Cardiac muscle cell (in vitro differentiated cells and primary cell): ENCODE measurements at regions not wholly inside any gene's neighbourhood (a gene's known extent, or its start where the extent isn't known, plus 50 kb on each side); places are given as distances from the start of the nearest gene placed in this dataset.
"Not testable (repeated sequence)": the region's sequence is repeated elsewhere in the genome, so short reads cannot be mapped to it uniquely, and the experiment has no call there.

ENCODE experiments used
- DNase-seq, 2 donors: peaks; one replicate each; pipeline versions ENCODE4 v3.0.0 to v3.0.0-alpha.2; 2010 to 2017; ENCODE audit warnings: low read depth in 1 of 2, low spot score in 1 of 2
- H3K27ac ChIP-seq: fragments of 200-600 bp; sonication (generic); 2 replicates; pipeline ENCODE4 v1.5.1; 2016
- H3K27me3 ChIP-seq: fragments of 200-600 bp; sonication (generic); 2 replicates; pipeline ENCODE4 v1.6.0; 2016; ENCODE audit warnings: control low read depth
- H3K36me3 ChIP-seq: fragments of 200-600 bp; sonication (generic); 2 replicates; pipeline ENCODE4 v1.5.1; 2016; ENCODE audit warnings: control low read depth
- H3K4me1 ChIP-seq: fragments of 200-600 bp; sonication (generic); 2 replicates; pipeline ENCODE4 v1.8.1; 2017; ENCODE audit warnings: low read depth, mild to moderate bottlenecking, mixed run types
- H3K4me3 ChIP-seq: fragments of 200-600 bp; sonication (generic); 2 replicates; pipeline ENCODE4 v1.5.1; 2016; ENCODE audit warnings: mild to moderate bottlenecking
- H3K9me3 ChIP-seq: fragments of 200-600 bp; sonication (generic); 2 replicates; pipeline ENCODE4 v1.5.1; 2017; ENCODE audit warnings: low read depth, mild to moderate bottlenecking, control low read depth
- CTCF ChIP-seq: IDR thresholded peaks from 2 replicates; pipeline ENCODE4 v1.5.1; 2012; ENCODE audit warnings: low read depth, mild to moderate bottlenecking, low read length

DNA sequence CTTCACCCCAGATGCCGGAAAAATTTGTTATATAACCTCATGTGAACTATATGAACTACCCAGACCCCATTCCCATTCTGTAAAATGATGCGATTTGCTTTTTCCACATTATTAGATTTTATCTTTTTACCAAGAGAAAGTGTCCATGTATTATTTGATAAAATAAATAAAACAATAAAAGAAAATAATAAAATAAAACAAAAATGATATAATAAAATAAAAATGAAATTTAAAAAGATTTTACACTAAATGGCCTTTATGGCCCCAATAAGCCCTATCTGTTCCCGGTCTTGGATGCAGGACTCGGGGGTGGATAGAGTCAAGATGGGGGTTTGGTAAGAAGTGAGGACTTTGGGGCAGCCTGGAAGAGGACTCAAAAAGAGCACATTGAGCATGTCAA is 357.2 kb downstream of the MATN1 start:
- Histone ChIP-seq H3K27ac (no peak overlapping the region), H3K4me1 (no peaks in the 10 kb centered on the region), H3K36me3 (no peaks in the 10 kb centered on the region), H3K27me3 (no peaks in the 10 kb centered on the region), H3K9me3 (no peaks in the 10 kb centered on the region), H3K4me3 (no peak overlapping the region)
- DNase-seq, result no peak
- TF ChIP-seq CTCF, result no peak

DNA sequence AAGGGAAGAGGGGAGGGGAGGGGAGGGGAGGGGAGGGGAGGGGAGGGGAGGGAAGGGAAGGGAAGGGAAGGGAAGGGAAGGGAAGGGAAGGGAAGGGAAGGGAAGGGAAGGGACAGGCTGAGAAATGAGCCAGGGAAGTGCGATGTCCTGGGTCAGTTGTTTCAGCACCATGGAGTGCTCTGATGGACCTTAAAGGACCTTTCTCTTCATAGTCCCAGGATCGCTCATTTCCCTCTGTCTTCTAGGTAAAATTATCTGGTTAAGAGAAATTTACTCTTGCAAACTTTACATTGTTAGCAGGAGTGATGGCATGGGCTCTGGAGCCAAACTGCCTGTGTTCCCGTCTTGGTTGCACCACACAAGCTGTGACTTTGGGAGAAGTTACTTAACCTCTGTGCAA is 357.8 kb downstream of the MATN1 start:
- TF ChIP-seq CTCF, result no peak
- no peak overlapping the region for H3K27ac ChIP-seq
- no peaks in the 10 kb centered on the region for H3K4me1 ChIP-seq
- H3K4me3 ChIP-seq, result no peak overlapping the region
- H3K9me3 ChIP-seq, result no peaks in the 10 kb centered on the region
- no peaks in the 10 kb centered on the region for H3K27me3 ChIP-seq
- no peaks in the 10 kb centered on the region for H3K36me3 ChIP-seq
- DNase-seq, result peak in 1 of 2 donors; percentile 26

GRCh38 chr1:30363031-30363430 is 360.4 kb downstream of the MATN1 start:
- no peak overlapping the region for H3K27ac ChIP-seq
- no peaks in the 10 kb centered on the region for H3K9me3 ChIP-seq
- H3K4me1 ChIP-seq, result no peaks in the 10 kb centered on the region
- H3K36me3 ChIP-seq, result no peaks in the 10 kb centered on the region
- DNase-seq, result no peak
- TF ChIP-seq CTCF, result no peak
- no peak overlapping the region for H3K4me3 ChIP-seq
- H3K27me3 ChIP-seq, result no peaks in the 10 kb centered on the region

DNA sequence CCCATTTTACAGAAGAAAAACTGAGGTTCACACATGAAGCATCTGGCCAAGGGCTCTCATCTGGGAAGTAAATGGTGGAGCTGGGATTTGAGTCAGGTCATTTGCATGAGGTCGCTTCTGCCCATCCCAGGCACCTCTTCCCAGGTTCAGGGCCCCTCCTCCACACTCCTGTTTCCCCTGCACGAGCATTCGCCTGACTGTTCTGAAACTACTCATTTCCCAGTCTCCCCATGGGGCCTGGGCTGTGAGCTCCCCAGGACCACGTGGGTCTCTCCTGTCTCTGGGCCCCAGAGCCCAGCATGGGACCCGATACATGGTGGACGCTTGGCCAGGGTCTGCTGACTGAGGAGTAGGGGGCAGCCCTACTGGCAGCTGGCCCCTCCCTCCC is 360.8 kb downstream of the MATN1 start:
- H3K36me3 ChIP-seq, result no peaks in the 10 kb centered on the region
- DNase-seq, result no peak
- no peak for TF ChIP-seq CTCF
- H3K4me3 ChIP-seq, result no peak overlapping the region
- H3K27ac ChIP-seq, result no peak overlapping the region
- no peaks in the 10 kb centered on the region for H3K27me3 ChIP-seq
- no peaks in the 10 kb centered on the region for H3K4me1 ChIP-seq
- H3K9me3 ChIP-seq, result no peaks in the 10 kb centered on the region

DNA sequence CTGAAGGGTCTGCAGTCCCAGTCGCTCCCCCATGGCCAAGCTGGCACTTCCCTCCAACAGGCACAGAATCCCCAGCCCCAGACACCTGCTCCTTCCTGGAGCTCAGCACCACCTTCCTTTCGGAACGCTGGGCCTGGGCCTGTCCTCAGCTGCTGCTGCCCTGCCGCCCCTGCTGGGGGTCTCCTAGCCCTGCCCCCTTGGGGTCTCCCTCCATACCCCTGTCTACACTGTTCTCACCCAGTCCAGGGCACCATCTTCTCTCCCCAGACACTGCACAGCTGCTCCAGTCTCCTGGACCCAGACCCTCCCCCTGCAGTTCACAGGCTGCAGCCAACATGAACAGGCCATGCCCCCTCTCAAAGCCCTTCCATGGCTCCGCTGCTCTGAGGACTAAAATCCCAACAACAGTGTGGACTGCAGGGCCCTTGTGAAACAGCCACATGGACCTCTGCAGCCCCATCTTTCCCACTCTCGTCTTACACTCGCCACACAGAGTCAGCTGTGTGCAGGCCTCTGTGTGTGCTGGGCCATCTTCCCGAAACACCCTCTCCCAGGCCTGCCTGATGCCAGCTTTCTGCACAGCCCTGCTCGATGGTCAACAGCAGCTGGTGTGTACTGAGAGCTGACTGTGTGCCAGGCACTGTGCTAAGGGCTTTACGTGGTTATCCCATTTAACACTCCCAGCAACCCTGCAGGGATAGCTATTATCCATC is 361.3 kb downstream of the MATN1 start:
- not testable (repeated sequence) for H3K9me3 ChIP-seq, H3K27ac ChIP-seq, H3K4me1 ChIP-seq, H3K4me3 ChIP-seq, DNase-seq, H3K36me3 ChIP-seq, H3K27me3 ChIP-seq

DNA sequence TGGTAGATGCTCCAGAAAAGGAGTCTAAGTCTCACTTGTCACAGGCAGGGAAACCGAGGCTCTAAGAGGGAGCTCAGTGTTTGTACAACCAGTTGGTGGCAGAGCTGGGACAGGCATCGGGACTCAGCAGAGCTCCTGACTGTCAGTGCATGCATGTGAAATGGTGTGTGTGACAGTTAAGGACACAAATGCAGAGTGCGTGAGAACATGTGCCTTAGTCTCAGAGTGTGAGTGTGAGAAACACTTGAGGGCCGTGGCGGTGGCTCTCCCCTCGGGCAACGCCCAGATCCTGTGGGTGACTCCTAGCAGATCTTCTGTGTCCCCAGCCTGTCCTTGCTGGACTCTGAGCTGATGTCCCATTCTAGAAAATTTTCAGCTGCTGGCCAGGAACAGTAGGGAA is 362.6 kb downstream of the MATN1 start:
- H3K9me3 ChIP-seq, result no peaks in the 10 kb centered on the region
- no peaks in the 10 kb centered on the region for H3K36me3 ChIP-seq
- H3K27me3 ChIP-seq, result no peaks in the 10 kb centered on the region
- H3K4me1 ChIP-seq, result no peaks in the 10 kb centered on the region
- no peak overlapping the region for H3K4me3 ChIP-seq
- H3K27ac ChIP-seq, result no peak overlapping the region
- TF ChIP-seq CTCF, result no peak
- DNase-seq, result no peak
